ENCODE measurements at regions not wholly inside any gene's neighbourhood (a gene's known extent, or its start where the extent isn't known, plus 50 kb on each side); places are given as distances from the start of the nearest gene placed in this dataset.

- DNase-seq (ENCODE audit: low read depth) = no peak
- H3K4me3 ChIP-seq (ENCODE audit: low read depth, low read length) = no peak overlapping the region
- in situ Hi-C loops (cut with HindIII; ENCODE audit: low sequenced_read_pairs) = no loop called here
- TF ChIP-seq CTCF (IDR thresholded peaks at IDR 0.05; ENCODE audit: low read depth, low read length, missing control alignments) = no peak
These were observed 100.9 kb upstream of the BHLHE23 start for GRCh38 chr20:63107449-63108200.

GRCh38 chr20:63106765-63107448, 100.1 kb upstream of the BHLHE23 start:
- TF ChIP-seq CTCF (IDR thresholded peaks at IDR 0.05; ENCODE audit: low read depth, low read length, missing control alignments) = no peak
- in situ Hi-C loops (cut with HindIII; ENCODE audit: low sequenced_read_pairs) = no loop called here
- H3K4me3 ChIP-seq (ENCODE audit: low read depth, low read length) = no peak overlapping the region
- no peak for DNase-seq (ENCODE audit: low read depth)

GRCh38 chr20:63106108-63106764, 99.5 kb upstream of the BHLHE23 start:
- TF ChIP-seq CTCF (IDR thresholded peaks at IDR 0.05; ENCODE audit: low read depth, low read length, missing control alignments) = no peak
- DNase-seq (ENCODE audit: low read depth) = no peak
- in situ Hi-C loops (cut with HindIII; ENCODE audit: low sequenced_read_pairs) = no loop called here
- H3K4me3 ChIP-seq (ENCODE audit: low read depth, low read length) = no peak overlapping the region

GRCh38 chr20:63105211-63106107, 98.7 kb upstream of the BHLHE23 start:
- DNase-seq (ENCODE audit: low read depth) = no peak
- in situ Hi-C loops (cut with HindIII; ENCODE audit: low sequenced_read_pairs) = no loop called here
- no peak for TF ChIP-seq CTCF (IDR thresholded peaks at IDR 0.05; ENCODE audit: low read depth, low read length, missing control alignments)

GRCh38 chr20:63104312-63105181, 97.8 kb upstream of the BHLHE23 start:
- DNase-seq (ENCODE audit: low read depth) = no peak
- in situ Hi-C loops (cut with HindIII; ENCODE audit: low sequenced_read_pairs) = no loop called here
- no peak overlapping the region for H3K4me3 ChIP-seq (ENCODE audit: low read depth, low read length)
- no peak for TF ChIP-seq CTCF (IDR thresholded peaks at IDR 0.05; ENCODE audit: low read depth, low read length, missing control alignments)

More at GRCh38 chr20:63105211-63106107, 98.7 kb upstream of the BHLHE23 start:
- H3K4me3 ChIP-seq (ENCODE audit: low read depth, low read length) = no peak overlapping the region

Measured in astrocyte of the cerebellum (primary cell).